ENCODE measurements at regions not wholly inside any gene's neighbourhood (a gene's known extent, or its start where the extent isn't known, plus 50 kb on each side); places are given as distances from the start of the nearest gene placed in this dataset.
A peak's percentile ranks its signal among the peaks of the same experiment; 100 is the strongest.
"Not testable (repeated sequence)": the region's sequence is repeated elsewhere in the genome, so short reads cannot be mapped to it uniquely, and the experiment has no call there.

DNA sequence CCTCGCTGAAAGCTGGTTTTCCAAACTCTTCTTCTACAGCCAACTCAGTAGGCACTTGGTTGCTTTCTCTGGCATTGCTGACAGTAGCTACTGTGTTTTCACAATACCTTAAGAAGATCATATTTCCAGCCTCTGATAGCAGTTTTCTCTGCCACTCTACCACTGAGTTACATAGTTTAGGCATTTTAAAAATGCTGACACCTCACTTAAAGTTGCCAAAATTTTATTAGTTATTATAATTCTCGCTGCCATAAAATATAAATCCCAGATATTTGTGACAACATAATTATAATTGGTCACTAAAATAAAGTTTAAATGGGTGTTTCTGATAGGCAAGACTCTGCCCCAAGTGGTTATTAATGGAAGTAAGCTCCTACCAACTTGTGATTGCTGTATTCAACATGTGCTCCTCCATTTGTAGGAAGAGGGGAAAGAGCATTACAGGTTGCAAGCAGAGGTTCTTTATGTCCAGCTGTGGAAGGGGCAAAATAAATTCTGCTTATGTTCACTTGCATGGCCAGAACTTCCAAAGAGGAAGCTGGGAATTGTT, 1202.8 kb downstream of the CNTNAP5 start:
- no peaks in the 10 kb centered on the region for H3K36me3 ChIP-seq
- no peak overlapping the region for H3K27ac ChIP-seq
- TF ChIP-seq, protein P1, sequence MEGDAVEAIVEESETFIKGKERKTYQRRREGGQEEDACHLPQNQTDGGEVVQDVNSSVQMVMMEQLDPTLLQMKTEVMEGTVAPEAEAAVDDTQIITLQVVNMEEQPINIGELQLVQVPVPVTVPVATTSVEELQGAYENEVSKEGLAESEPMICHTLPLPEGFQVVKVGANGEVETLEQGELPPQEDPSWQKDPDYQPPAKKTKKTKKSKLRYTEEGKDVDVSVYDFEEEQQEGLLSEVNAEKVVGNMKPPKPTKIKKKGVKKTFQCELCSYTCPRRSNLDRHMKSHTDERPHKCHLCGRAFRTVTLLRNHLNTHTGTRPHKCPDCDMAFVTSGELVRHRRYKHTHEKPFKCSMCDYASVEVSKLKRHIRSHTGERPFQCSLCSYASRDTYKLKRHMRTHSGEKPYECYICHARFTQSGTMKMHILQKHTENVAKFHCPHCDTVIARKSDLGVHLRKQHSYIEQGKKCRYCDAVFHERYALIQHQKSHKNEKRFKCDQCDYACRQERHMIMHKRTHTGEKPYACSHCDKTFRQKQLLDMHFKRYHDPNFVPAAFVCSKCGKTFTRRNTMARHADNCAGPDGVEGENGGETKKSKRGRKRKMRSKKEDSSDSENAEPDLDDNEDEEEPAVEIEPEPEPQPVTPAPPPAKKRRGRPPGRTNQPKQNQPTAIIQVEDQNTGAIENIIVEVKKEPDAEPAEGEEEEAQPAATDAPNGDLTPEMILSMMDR (IDR thresholded peaks at IDR 0.05; ENCODE audit: low read depth, low read length) = 0 out of 2 replicates have a peak, but pooled peaks have one; percentile 28
- H3K9me3 ChIP-seq (ENCODE audit: severe bottlenecking) = no peaks in the 10 kb centered on the region
- no peak overlapping the region for H3K4me3 ChIP-seq (ENCODE audit: low read depth, low read length)
- H3K27me3 ChIP-seq (ENCODE audit: insufficient read depth, low read depth, severe bottlenecking) = no peaks in the 10 kb centered on the region
- no peak for DNase-seq

- no peak overlapping the region for H3K27ac ChIP-seq
- no peak overlapping the region for H3K4me3 ChIP-seq (ENCODE audit: low read depth, low read length)
- TF ChIP-seq, protein P1 (IDR thresholded peaks at IDR 0.05; ENCODE audit: low read depth, low read length) = no peak
- no peak for DNase-seq
- H3K27me3 ChIP-seq (ENCODE audit: insufficient read depth, low read depth, severe bottlenecking) = no peaks in the 10 kb centered on the region
- H3K9me3 ChIP-seq (ENCODE audit: severe bottlenecking) = no peaks in the 10 kb centered on the region
- no peaks in the 10 kb centered on the region for H3K36me3 ChIP-seq
These were observed 1215.8 kb downstream of the CNTNAP5 start for GRCh38 chr2:125240870-125241269.

- no peak overlapping the region for H3K4me3 ChIP-seq (ENCODE audit: low read depth, low read length)
- TF ChIP-seq, protein P1 (IDR thresholded peaks at IDR 0.05; ENCODE audit: low read depth, low read length) = no peak
- no peak for DNase-seq
These were observed 1218.0 kb downstream of the CNTNAP5 start for GRCh38 chr2:125243074-125243473.

DNA sequence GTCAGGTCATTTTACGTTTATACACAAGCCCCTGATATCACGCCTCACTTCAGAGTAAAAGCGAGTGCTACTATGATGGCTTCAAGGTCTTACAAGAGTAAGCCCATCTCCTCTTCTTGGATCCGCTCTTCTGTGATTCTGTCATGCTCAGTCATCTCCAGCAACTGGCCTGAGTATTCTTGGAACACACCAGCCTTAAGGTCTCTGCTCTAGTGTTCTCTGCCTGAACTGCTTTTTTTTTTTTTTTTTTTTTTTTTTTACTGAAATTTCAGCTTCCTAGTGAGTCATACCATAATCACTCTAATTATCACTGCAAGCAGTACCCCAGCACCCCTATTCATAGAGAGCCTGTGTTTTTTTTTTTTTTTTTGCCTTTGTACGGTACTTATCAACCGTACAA, 1228.9 kb downstream of the CNTNAP5 start:
- Histone ChIP-seq H3K36me3 (no peaks in the 10 kb centered on the region), H3K27ac (no peak overlapping the region), H3K9me3 (ENCODE audit: severe bottlenecking) (no peaks in the 10 kb centered on the region), H3K4me3 (ENCODE audit: low read depth, low read length) (no peak overlapping the region), H3K27me3 (ENCODE audit: insufficient read depth, low read depth, severe bottlenecking) (no peaks in the 10 kb centered on the region)
- no peak for DNase-seq
- TF ChIP-seq, protein P1 (IDR thresholded peaks at IDR 0.05; ENCODE audit: low read depth, low read length) = no peak

More at GRCh38 chr2:125243074-125243473, 1218.0 kb downstream of the CNTNAP5 start:
- no peak overlapping the region for H3K27ac ChIP-seq
- H3K27me3 ChIP-seq (ENCODE audit: insufficient read depth, low read depth, severe bottlenecking) = no peaks in the 10 kb centered on the region
- H3K36me3 ChIP-seq = no peaks in the 10 kb centered on the region
- H3K9me3 ChIP-seq (ENCODE audit: severe bottlenecking) = no peaks in the 10 kb centered on the region

- no peak overlapping the region for H3K27ac ChIP-seq
These were observed 1234.4 kb downstream of the CNTNAP5 start for GRCh38 chr2:125259451-125259850.

GRCh38 chr2:125260366-125260930, 1235.4 kb downstream of the CNTNAP5 start:
- not testable (repeated sequence) for H3K27ac ChIP-seq; H3K27me3 ChIP-seq (ENCODE audit: insufficient read depth, low read depth, severe bottlenecking); H3K4me3 ChIP-seq (ENCODE audit: low read depth, low read length); DNase-seq; H3K9me3 ChIP-seq (ENCODE audit: severe bottlenecking); H3K36me3 ChIP-seq

More at GRCh38 chr2:125259451-125259850, 1234.4 kb downstream of the CNTNAP5 start:
- no peaks in the 10 kb centered on the region for H3K9me3 ChIP-seq (ENCODE audit: severe bottlenecking)
- no peaks in the 10 kb centered on the region for H3K36me3 ChIP-seq
- H3K4me3 ChIP-seq (ENCODE audit: low read depth, low read length) = no peak overlapping the region
- DNase-seq = no peak
- no peaks in the 10 kb centered on the region for H3K27me3 ChIP-seq (ENCODE audit: insufficient read depth, low read depth, severe bottlenecking)
- TF ChIP-seq, protein P1 (IDR thresholded peaks at IDR 0.05; ENCODE audit: low read depth, low read length) = no peak
